HL-60/S4 (cell line): ENCODE measurements at regions not wholly inside any gene's neighbourhood (a gene's known extent, or its start where the extent isn't known, plus 50 kb on each side); places are given as distances from the start of the nearest gene placed in this dataset.

Source experiments
- in situ Hi-C: fragments of 300-500 bp; cut with MboI; formaldehyde crosslinking; loops from 2 replicates; pipeline ENCODE4 v1.14.3; 2022; ENCODE audit warnings: low sequenced_read_pairs

- in situ Hi-C loops: no loop called here
Observed at GRCh38 chr6:112785408-112785807, 438.3 kb downstream of the RFPL4B start.

GRCh38 chr6:112786801-112787200 lies 439.7 kb downstream of the RFPL4B start:
- in situ Hi-C loops: no loop called here

- in situ Hi-C loops: no loop called here
Observed at GRCh38 chr6:112787371-112787770, 440.2 kb downstream of the RFPL4B start.

- in situ Hi-C loops: no loop called here
Observed at GRCh38 chr6:112795316-112795715, 448.2 kb downstream of the RFPL4B start.

GRCh38 chr6:112796712-112797111 lies 449.6 kb downstream of the RFPL4B start:
- in situ Hi-C loops: no loop called here

- in situ Hi-C loops: no loop called here
Observed at GRCh38 chr6:112799889-112800288, 452.8 kb downstream of the RFPL4B start.

GRCh38 chr6:112800439-112800838 lies 453.3 kb downstream of the RFPL4B start:
- in situ Hi-C loops: no loop called here

- in situ Hi-C loops: no loop called here
Observed at GRCh38 chr6:112800916-112801315, 453.8 kb downstream of the RFPL4B start.

- in situ Hi-C loops: no loop called here
Observed at GRCh38 chr6:112801468-112802080, 454.4 kb downstream of the RFPL4B start.

- in situ Hi-C loops: no loop called here
Observed at GRCh38 chr6:112802144-112802543, 455.0 kb downstream of the RFPL4B start.

- in situ Hi-C loops: no loop called here
Observed at GRCh38 chr6:112804638-112805330, 457.7 kb downstream of the RFPL4B start.

GRCh38 chr6:112806163-112806865 lies 459.2 kb downstream of the RFPL4B start:
- in situ Hi-C loops: no loop called here

- in situ Hi-C loops: no loop called here
Observed at GRCh38 chr6:112821476-112821875, 474.3 kb downstream of the RFPL4B start.

GRCh38 chr6:112822769-112823168 lies 475.6 kb downstream of the RFPL4B start:
- in situ Hi-C loops: no loop called here

GRCh38 chr6:112827793-112828192 lies 480.7 kb downstream of the RFPL4B start:
- in situ Hi-C loops: no loop called here

GRCh38 chr6:112831022-112831421 lies 483.9 kb downstream of the RFPL4B start:
- in situ Hi-C loops: no loop called here

GRCh38 chr6:112833581-112834131 lies 486.5 kb downstream of the RFPL4B start:
- in situ Hi-C loops: no loop called here

- in situ Hi-C loops: no loop called here
Observed at GRCh38 chr6:112835078-112835477, 487.9 kb downstream of the RFPL4B start.

- in situ Hi-C loops: no loop called here
Observed at GRCh38 chr6:112839525-112839961, 492.4 kb downstream of the RFPL4B start.

GRCh38 chr6:112841553-112842329 lies 494.6 kb downstream of the RFPL4B start:
- in situ Hi-C loops: no loop called here

- in situ Hi-C loops: no loop called here
Observed at GRCh38 chr6:112842330-112842685, 495.2 kb downstream of the RFPL4B start.
